HG03460 (cell line): ENCODE measurements at regions not wholly inside any gene's neighbourhood (a gene's known extent, or its start where the extent isn't known, plus 50 kb on each side); places are given as distances from the start of the nearest gene placed in this dataset.
A peak's percentile ranks its signal among the peaks of the same experiment; 100 is the strongest.
"Not testable (repeated sequence)": the region's sequence is repeated elsewhere in the genome, so short reads cannot be mapped to it uniquely, and the experiment has no call there.

Experiments used
- ATAC-seq: cut with Tn5 transposase; IDR thresholded peaks from one replicate; pipeline ENCODE4 v1.9.1; 2021; ENCODE audit not compliant: unreplicated experiment

DNA sequence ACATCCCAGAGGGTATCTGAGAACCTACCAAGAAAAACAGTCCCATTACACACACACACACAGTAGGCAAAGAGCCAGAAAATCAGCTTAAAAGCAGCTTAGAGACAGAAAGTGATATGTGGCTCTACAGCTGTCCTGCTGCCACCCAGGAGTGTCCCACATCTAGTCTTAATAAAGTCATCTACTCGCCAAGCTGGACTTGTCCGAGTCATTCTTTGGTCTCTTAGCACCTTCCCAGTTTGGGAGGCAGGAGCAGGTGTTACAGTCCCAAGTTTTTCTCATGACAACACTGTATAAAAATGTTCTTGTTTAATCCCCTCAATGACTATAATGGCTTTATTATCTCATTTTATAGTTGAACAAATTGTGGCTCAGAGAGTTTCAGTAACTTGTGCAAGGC lies 252.5 kb upstream of the CASK start:
- ATAC-seq, result no peak

GRCh38 chrX:42157923-42158322 lies 234.6 kb upstream of the CASK start:
- not testable (repeated sequence) for ATAC-seq

GRCh38 chrX:42151808-42152207 lies 228.5 kb upstream of the CASK start:
- no peak for ATAC-seq

DNA sequence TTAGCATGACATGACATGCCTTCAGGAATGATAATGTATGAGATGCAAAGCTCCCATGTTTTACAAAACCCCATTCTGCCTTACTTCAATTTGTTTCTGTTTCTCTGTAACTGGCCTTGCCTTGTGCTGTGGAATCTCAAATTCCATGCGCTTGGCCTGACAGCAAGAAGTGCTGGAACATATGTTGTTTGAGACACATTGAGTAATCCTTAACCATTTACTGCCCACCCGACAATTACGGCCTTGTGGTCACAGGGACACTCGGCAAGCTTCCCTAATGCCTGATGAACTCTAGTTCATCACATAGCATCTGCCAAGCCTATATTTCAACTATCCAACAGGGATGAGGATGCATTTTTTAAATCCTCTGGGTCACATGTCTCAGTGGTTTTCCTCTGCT lies 226.4 kb upstream of the CASK start:
- no peak for ATAC-seq

GRCh38 chrX:42149281-42149680 lies 225.9 kb upstream of the CASK start:
- no peak for ATAC-seq

DNA sequence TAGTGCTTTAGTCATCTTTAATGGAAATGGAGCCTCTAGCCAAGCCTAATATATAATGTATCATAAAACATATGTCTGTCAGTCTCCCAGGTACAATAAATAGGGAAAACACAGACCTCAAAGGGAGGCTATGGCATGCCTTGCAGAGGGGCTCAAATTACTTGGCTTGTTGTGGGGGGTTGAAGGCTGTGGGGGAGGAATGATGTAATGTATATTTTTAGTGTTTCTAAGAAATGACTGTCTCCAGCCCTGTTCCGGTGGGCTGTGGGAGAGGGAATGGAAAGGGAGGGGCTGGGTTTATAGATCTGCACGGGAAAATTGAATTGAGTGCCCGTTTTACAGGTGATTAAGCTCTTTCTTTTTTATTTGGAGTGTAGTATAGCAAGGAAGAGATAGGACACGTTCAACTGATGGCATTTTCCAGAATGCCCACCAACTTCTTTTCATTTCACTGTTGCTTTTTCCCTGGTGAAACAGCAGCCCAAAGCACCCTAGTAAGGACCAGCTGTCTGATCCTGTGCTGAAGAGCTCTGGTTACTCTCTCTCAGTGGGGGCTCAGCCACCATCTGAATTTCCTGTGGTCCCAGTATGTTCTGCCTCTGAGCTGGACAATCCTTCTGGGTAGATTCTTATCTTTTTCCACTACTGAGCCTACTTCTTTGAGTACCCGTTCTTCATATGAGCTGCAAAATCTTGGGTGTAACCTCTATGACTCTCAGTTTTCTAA lies 220.7 kb upstream of the CASK start:
- ATAC-seq, result no peak

DNA sequence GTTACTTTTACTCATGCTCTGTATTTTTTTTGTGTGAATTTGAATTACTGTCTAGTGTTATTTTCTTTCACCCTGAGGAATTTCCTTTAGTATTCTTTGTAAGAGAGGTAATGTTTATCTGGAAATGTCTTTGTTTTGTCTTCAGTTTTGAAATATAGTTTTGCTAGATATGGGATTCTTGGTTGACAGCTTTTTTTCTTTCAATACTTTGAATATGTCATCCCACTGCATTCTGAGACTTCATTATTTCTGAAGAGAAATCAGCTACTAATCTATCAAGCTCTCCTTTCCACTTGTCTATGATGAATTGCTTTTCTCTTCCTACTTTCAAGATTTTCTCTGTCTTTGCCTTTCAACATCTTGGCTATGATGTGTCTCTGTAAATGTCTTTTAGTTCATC lies 217.0 kb upstream of the CASK start:
- ATAC-seq, result no peak

DNA sequence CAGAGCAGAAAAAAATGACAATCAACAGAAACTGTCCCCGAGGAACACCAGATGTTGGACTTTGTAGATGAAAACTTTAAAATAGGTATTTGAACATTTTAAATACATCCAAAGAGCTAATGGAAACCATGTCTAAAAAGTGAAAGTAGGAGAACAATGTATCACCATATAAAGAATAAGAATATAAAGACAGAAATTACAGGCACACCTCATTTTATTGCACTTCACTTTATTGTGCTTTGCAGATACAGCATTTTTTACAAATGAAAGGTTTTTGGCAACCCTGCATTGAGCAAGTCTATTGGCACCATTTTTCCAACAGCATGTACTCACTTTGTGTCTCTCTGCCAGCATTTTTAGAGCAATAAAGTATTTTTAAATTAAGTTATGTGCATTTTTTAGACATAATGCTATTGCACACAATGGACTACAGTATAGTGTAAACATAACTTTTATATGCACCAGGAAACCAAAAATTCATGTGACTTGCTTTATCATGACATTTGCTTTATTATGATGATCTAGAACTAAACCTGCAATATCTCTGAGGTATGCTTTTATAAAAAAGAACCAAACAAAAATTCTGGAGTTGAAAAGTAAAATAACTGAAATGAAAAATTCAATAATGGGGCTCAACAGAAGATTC lies 212.4 kb upstream of the CASK start:
- ATAC-seq, result no peak

- ATAC-seq, result no peak
Measured at GRCh38 chrX:42131856-42132255, 208.5 kb upstream of the CASK start.

GRCh38 chrX:42129022-42129940 lies 205.9 kb upstream of the CASK start:
- no peak for ATAC-seq

DNA sequence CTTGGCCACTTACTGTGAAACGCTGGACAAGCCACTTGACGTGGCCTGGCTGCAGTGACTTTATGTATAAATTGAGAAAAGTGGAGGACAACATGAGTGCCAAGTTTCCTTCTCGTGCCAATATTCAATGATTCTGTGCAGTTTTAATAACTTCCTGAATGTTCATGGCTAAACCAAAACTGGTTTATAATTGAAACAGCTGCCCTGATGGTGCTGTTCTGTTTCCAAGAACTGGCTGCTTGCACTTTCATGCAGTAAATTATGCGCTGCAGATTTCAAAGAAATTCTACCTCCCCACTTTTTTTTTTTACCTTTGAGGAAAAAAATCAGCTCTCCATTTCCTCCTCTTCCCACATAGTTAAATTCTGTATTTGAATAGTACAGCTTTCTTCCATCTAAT lies 205.2 kb upstream of the CASK start:
- no peak for ATAC-seq

DNA sequence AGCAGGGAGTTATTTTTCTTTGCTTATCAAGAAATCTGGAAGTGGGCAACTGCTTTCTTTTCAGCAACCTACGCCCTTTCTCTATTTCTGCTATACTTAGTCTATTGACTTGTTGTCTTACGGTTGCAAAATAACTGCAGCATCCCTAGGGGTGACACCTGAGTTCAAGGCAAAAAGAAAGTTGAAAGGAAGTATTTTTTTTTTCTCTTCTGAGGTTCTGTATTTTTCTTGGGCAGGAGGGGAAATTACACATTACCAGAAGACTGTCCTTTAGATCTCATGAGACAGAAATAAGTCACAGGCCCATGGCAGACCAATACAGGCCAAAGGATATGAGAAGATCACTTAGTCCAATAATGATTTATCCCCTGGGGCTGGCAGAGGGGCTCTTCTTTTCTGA lies 204.7 kb upstream of the CASK start:
- ATAC-seq, result peak; percentile 70

- peak; percentile 5 for ATAC-seq
Measured at GRCh38 chrX:42127563-42127962, 204.2 kb upstream of the CASK start.

- ATAC-seq, result no peak
Measured at GRCh38 chrX:42123369-42123768, 200.0 kb upstream of the CASK start.

- no peak for ATAC-seq
Measured at GRCh38 chrX:42119076-42119475, 195.7 kb upstream of the CASK start.

- ATAC-seq, result peak; percentile 81
Measured at GRCh38 chrX:42117318-42117717, 194.0 kb upstream of the CASK start.

- ATAC-seq, result no peak
Measured at GRCh38 chrX:42109428-42109827, 186.1 kb upstream of the CASK start.

- peak; percentile 60 for ATAC-seq
Measured at GRCh38 chrX:42107495-42108488, 184.4 kb upstream of the CASK start.

GRCh38 chrX:42106556-42106955 lies 183.2 kb upstream of the CASK start:
- no peak for ATAC-seq

GRCh38 chrX:42102586-42103282 lies 179.4 kb upstream of the CASK start:
- no peak for ATAC-seq
